Suprapubic skin (tissue), 4 donors: ENCODE measurements at regions not wholly inside any gene's neighbourhood (a gene's known extent, or its start where the extent isn't known, plus 50 kb on each side); places are given as distances from the start of the nearest gene placed in this dataset.

ENCODE experiments used
- DNase-seq, 2 donors: peaks; one replicate each; pipeline ENCODE4 v3.0.0-alpha.2; 2019; ENCODE audit warnings: low spot score in 2 of 2
- H3K27ac ChIP-seq: fragments of 200-600 bp; sonication (generic); one replicate; pipeline ENCODE4 v1.5.1; 2019
- H3K27me3 ChIP-seq: fragments of 200-600 bp; sonication (generic); one replicate; pipeline ENCODE4 v1.5.1; 2019
- H3K36me3 ChIP-seq: fragments of 200-600 bp; sonication (generic); one replicate; pipeline ENCODE4 v1.5.1; 2019
- H3K4me1 ChIP-seq: fragments of 200-600 bp; sonication (generic); one replicate; pipeline ENCODE4 v1.5.1; 2019
- H3K4me3 ChIP-seq: fragments of 200-600 bp; sonication (generic); one replicate; pipeline ENCODE4 v1.5.1; 2019; ENCODE audit warnings: mild to moderate bottlenecking
- H3K9me3 ChIP-seq: fragments of 200-600 bp; sonication (generic); one replicate; pipeline ENCODE4 v1.5.1; 2019
- CTCF ChIP-seq, 2 donors: fragments of 200-600 bp in 1 of 2; fragments of 450-650 bp in 1 of 2; sonication (generic) in 1 of 2; IDR thresholded peaks; one replicate each; pipeline ENCODE4 v1.5.1; 2016 to 2019; ENCODE audit warnings: antibody characterized with exemption in 2 of 2, mild to moderate bottlenecking in 1 of 2, moderate library complexity in 1 of 2
- EP300 ChIP-seq: sonication (generic); formaldehyde crosslinking; IDR thresholded peaks from one replicate; pipeline ENCODE4 v1.6.1; 2017; ENCODE audit warnings: antibody characterized with exemption
- POLR2A ChIP-seq, 2 donors: fragments of 450-650 bp; IDR thresholded peaks; one replicate each; pipeline ENCODE4 v1.6.1; 2017; ENCODE audit warnings: antibody characterized with exemption in 2 of 2, mild to moderate bottlenecking in 2 of 2, moderate library complexity in 2 of 2
- POLR2AphosphoS5 ChIP-seq, 3 donors: sonication (generic); formaldehyde crosslinking; IDR thresholded peaks; one replicate each; pipeline ENCODE4 v1.6.1; 2017; ENCODE audit warnings: antibody characterized with exemption in 3 of 3
- WGBS: methylation state at CpG from one replicate; pipeline ENCODE4 v1.1.5; 2018; 5-methylcytosine and 5-hydroxymethylcytosine counted together

DNA sequence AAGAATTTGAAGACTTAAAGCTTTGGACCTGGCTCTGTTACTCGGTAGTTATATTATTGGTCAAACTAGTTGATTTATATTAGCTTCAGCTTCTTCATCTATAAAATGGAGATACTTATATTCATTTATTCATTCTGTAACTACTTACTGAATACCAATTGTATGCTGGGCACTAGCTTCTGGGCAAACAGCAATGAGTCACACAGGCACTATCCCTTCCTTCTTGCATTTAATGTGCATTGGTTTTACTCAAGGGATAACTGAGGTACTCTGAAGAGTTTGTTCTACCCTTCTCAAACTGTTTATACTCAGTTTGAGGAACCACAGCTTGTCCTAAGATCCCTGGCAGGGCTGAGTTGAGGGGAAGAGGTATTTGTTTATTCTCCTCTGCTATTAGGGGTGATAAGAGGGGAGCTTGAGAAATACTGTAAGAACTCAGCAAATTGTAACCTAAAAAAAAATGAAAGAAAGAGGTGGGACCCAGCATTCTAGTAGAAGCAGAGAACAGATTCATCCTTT is 825.4 kb upstream of the AMELY start:
- H3K27me3 ChIP-seq: no peaks in the 10 kb centered on the region
- no peak overlapping the region for H3K27ac ChIP-seq
- no peak overlapping the region for H3K4me3 ChIP-seq
- TF ChIP-seq POLR2A (IDR thresholded peaks at IDR 0.05) (no peak), CTCF (IDR thresholded peaks at IDR 0.05) (no peak), POLR2AphosphoS5 (IDR thresholded peaks at IDR 0.05) (no peak), EP300 (no peak)
- H3K4me1 ChIP-seq: no peaks in the 10 kb centered on the region
- no CpG with 5 or more reads among the region's 1 CpG for WGBS
- no peak for DNase-seq
- no peaks in the 10 kb centered on the region for H3K36me3 ChIP-seq
- no peaks in the 10 kb centered on the region for H3K9me3 ChIP-seq

- Histone ChIP-seq H3K4me3 (no peak overlapping the region), H3K4me1 (peaks cover 5% of the 10 kb centered on the region), H3K36me3 (no peaks in the 10 kb centered on the region), H3K9me3 (no peaks in the 10 kb centered on the region), H3K27ac (no peak overlapping the region), H3K27me3 (no peaks in the 10 kb centered on the region)
- TF ChIP-seq POLR2AphosphoS5 (IDR thresholded peaks at IDR 0.05) (no peak), CTCF (IDR thresholded peaks at IDR 0.05) (no peak), EP300 (no peak), POLR2A (IDR thresholded peaks at IDR 0.05) (no peak)
- no peak for DNase-seq
- WGBS: no CpG with 5 or more reads among the region's 1 CpG
Observed at GRCh38 chrY:7731651-7732050, 820.1 kb upstream of the AMELY start.

DNA sequence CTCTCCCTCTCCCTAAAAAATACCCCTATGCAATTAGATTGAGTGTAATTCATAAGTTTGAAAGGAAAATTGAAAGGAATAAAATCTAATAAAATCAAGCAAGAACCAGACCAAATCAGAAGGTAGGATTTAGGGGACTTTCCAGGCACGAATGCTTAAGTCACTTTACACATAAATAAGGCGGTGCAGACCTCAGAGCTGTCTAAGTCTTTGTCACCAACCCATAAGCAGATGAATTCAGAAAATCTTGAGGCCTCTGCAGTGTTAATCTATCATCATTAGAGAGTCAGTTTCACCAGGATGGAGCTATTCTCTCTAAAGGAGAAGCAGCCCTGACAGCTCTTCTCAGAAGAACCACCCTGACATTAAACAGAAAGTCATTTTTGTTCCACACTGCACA is 819.1 kb upstream of the AMELY start:
- TF ChIP-seq POLR2A (IDR thresholded peaks at IDR 0.05) (no peak), POLR2AphosphoS5 (IDR thresholded peaks at IDR 0.05) (no peak), CTCF (IDR thresholded peaks at IDR 0.05) (no peak), EP300 (no peak)
- Histone ChIP-seq H3K9me3 (no peaks in the 10 kb centered on the region), H3K36me3 (no peaks in the 10 kb centered on the region), H3K4me3 (no peak overlapping the region), H3K27ac (no peak overlapping the region), H3K27me3 (no peaks in the 10 kb centered on the region), H3K4me1 (peaks cover 5% of the 10 kb centered on the region)
- no CpG with 5 or more reads among the region's 2 CpGs for WGBS
- DNase-seq: no peak

GRCh38 chrY:7730071-7730470 is 818.5 kb upstream of the AMELY start:
- no peak for TF ChIP-seq EP300
- TF ChIP-seq CTCF (IDR thresholded peaks at IDR 0.05): no peak
- no peak for TF ChIP-seq POLR2A (IDR thresholded peaks at IDR 0.05)
- no peak for TF ChIP-seq POLR2AphosphoS5 (IDR thresholded peaks at IDR 0.05)

DNA sequence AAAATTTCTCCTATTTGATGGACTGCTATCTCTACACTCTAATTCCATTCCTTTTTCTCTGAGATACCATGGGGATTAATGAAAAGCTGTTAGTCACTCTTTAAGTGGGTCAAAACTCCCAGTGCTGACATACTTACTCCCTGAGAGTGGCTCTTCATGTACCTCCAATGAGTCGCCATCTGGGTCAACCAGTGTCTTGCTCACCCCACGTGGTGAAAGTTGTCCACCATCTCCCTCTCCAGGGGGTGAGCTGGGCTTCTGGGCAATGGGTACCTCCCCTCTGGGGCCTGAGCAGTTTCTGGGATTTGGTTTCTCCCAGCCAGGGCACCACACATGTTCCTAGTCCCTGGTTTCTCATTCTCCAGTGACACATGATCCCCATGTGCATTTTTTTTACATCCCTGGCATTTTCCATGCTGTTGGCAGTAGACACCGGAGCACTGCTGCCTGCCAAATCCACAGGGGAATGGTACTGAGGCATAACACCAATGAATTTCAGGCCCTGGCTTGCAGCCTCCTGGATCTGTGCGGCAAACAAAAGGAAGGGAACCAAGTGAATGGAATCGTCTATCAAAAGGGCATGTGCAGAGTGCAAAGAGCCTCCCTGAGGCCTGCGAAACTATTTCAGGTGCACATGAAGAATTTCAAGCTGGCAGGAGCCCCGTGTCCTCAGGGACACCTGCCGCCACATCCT is 817.9 kb upstream of the AMELY start:
- Histone ChIP-seq H3K27ac (peak overlapping the region; percentile 10), H3K4me1 (peaks cover 5% of the 10 kb centered on the region), H3K36me3 (no peaks in the 10 kb centered on the region), H3K27me3 (no peaks in the 10 kb centered on the region), H3K4me3 (no peak overlapping the region), H3K9me3 (no peaks in the 10 kb centered on the region)
- no peak for TF ChIP-seq EP300
- TF ChIP-seq CTCF (IDR thresholded peaks at IDR 0.05): no peak
- no peak for TF ChIP-seq POLR2A (IDR thresholded peaks at IDR 0.05)
- no peak for TF ChIP-seq POLR2AphosphoS5 (IDR thresholded peaks at IDR 0.05)
- DNase-seq: no peak
- WGBS: no CpG with 5 or more reads among the region's 8 CpGs

More at GRCh38 chrY:7730071-7730470, 818.5 kb upstream of the AMELY start:
- H3K4me1 ChIP-seq: peaks cover 5% of the 10 kb centered on the region
- H3K27ac ChIP-seq: peak overlapping the region; percentile 10
- DNase-seq: no peak
- no peak overlapping the region for H3K4me3 ChIP-seq
- no peaks in the 10 kb centered on the region for H3K36me3 ChIP-seq
- no peaks in the 10 kb centered on the region for H3K9me3 ChIP-seq
- WGBS: no CpG with 5 or more reads among the region's 2 CpGs
- no peaks in the 10 kb centered on the region for H3K27me3 ChIP-seq
